ENCODE measurements at regions not wholly inside any gene's neighbourhood (a gene's known extent, or its start where the extent isn't known, plus 50 kb on each side); places are given as distances from the start of the nearest gene placed in this dataset.

- no peak for TF ChIP-seq KDM1A (IDR thresholded peaks at IDR 0.05; ENCODE audit: low read depth)
- no peak for TF ChIP-seq CTCF (IDR thresholded peaks at IDR 0.05)
- TF ChIP-seq POLR2A (IDR thresholded peaks at IDR 0.05; ENCODE audit: low read length) = no peak
- no peak for TF ChIP-seq EP300 (IDR thresholded peaks at IDR 0.05)
These were observed 222.1 kb downstream of the LMX1A start for GRCh38 chr1:165134431-165134830.
